GM12875 (cell line): ENCODE measurements at regions not wholly inside any gene's neighbourhood (a gene's known extent, or its start where the extent isn't known, plus 50 kb on each side); places are given as distances from the start of the nearest gene placed in this dataset.

Experiments
- H3K4me3 ChIP-seq: one replicate; pipeline ENCODE4 v1.5.1; 2011; ENCODE audit warnings: low read depth, low read length, control low read depth
- CTCF ChIP-seq: IDR thresholded peaks from 2 replicates; pipeline ENCODE4 v1.5.1; 2011; ENCODE audit warnings: low read depth, mild to moderate bottlenecking, control low read depth, inconsistent platforms, low read length, moderate library complexity, borderline replicate concordance; ENCODE audit not compliant: insufficient read depth

GRCh38 chr4:175421506-175421905, 390.6 kb downstream of the GPM6A start:
- TF ChIP-seq CTCF: no peak
- no peak overlapping the region for H3K4me3 ChIP-seq

- no peak overlapping the region for H3K4me3 ChIP-seq
- TF ChIP-seq CTCF: no peak
These were observed 389.7 kb downstream of the GPM6A start for GRCh38 chr4:175422331-175422730.

GRCh38 chr4:175424111-175424510, 388.0 kb downstream of the GPM6A start:
- no peak overlapping the region for H3K4me3 ChIP-seq
- no peak for TF ChIP-seq CTCF

- no peak overlapping the region for H3K4me3 ChIP-seq
- TF ChIP-seq CTCF: no peak
These were observed 384.3 kb downstream of the GPM6A start for GRCh38 chr4:175427751-175428150.

DNA sequence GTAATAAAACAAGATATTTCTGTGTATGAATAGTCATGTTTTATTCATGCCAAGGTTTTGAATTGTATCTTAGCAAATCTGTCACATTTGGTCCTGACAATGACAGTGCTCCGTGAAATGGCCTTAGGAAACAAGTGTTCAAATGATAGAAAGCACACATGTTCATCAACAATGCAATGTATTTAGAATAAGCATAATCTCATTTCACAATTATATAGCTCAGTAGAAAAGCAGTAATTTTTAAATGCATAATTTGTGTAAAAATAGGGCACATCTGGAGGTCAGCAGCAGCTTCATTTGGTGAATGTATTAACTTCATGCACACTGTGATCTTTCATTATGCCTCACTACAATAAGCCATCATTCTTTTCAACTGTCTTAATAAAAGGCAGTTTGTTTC, 380.4 kb downstream of the GPM6A start:
- TF ChIP-seq CTCF: no peak

DNA sequence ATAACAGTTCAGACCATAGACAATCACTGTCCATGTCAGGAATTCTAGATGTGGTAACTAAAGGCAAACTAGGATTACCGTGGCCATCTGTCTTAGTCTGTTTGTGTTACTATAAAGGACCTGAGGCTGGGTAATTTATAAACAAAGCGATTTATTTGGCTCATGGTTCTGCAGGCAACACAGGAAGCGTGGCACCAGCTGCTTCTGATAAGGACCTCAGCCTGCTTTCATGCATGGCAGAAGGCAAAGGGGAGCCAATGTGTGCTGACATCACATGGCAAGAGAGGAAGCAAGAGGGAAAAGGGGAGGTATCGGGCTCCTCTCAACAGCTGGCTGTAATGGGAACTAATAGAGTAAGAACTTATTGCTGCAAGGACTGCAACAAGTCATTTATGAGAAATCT, 376.7 kb downstream of the GPM6A start:
- TF ChIP-seq CTCF: no peak
- no peak overlapping the region for H3K4me3 ChIP-seq

More for the DNA sequence above, 380.4 kb downstream of the GPM6A start:
- no peak overlapping the region for H3K4me3 ChIP-seq

- no peak overlapping the region for H3K4me3 ChIP-seq
- TF ChIP-seq CTCF: no peak
These were observed 375.9 kb downstream of the GPM6A start for GRCh38 chr4:175436196-175436595.
